ENCODE measurements at regions not wholly inside any gene's neighbourhood (a gene's known extent, or its start where the extent isn't known, plus 50 kb on each side); places are given as distances from the start of the nearest gene placed in this dataset.

DNA sequence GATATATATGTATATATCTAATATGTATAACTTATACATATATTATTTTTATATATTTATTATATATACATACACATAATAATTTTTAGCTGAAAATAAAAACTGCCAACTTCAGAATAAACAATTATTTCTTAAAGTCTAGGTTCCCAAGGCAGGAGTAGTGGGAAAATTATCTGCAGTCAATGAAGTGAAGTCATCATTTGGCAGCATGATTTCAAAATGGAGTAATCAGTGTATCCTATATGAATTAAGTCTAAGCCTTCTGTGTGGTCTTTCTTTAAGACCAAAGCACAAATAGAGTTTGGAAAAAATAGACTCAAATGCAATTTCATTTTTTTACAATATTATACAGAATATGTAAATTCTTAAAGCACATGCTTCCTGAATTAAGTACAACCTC is 251.0 kb downstream of the SAMD5 start:
- DNase-seq: no peak
- H3K36me3 ChIP-seq: no peaks in the 10 kb centered on the region
- H3K9me3 ChIP-seq: no peaks in the 10 kb centered on the region
- H3K27me3 ChIP-seq: no peaks in the 10 kb centered on the region
- H3K4me3 ChIP-seq (ENCODE audit: low read depth, low read length): no peak overlapping the region
- no peak for TF ChIP-seq CTCF (IDR thresholded peaks at IDR 0.05; ENCODE audit: low read depth, low read length)
- peaks cover 17% of the 10 kb centered on the region for H3K4me1 ChIP-seq

- peaks cover 13% of the 10 kb centered on the region for H3K4me1 ChIP-seq
- no peak for TF ChIP-seq CTCF (IDR thresholded peaks at IDR 0.05; ENCODE audit: low read depth, low read length)
- H3K4me3 ChIP-seq (ENCODE audit: low read depth, low read length): no peak overlapping the region
- no peaks in the 10 kb centered on the region for H3K9me3 ChIP-seq
- H3K27me3 ChIP-seq: no peaks in the 10 kb centered on the region
- no peaks in the 10 kb centered on the region for H3K36me3 ChIP-seq
- DNase-seq: no peak
Observed at GRCh38 chr6:147765541-147765940, 257.1 kb downstream of the SAMD5 start.

DNA sequence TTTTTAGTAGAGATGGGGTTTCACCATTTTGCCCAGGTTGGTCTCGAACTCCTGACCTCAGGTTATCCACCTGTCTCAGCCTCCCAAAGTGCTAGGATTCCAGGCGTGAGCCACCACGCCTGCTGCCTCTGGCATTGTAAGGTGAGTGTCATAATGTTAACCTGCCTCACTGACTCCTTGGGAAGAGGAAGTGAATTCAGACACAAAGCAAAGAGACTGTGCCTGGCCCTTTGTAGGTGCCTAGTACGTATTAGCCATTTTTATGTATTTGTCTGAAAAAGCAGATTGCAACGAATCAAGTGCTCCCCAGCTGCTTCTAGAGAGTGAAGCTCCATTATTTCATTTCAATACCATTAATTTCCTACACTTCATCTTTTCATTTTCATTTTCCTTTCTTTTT is 260.5 kb downstream of the SAMD5 start:
- no peak for DNase-seq
- TF ChIP-seq CTCF (IDR thresholded peaks at IDR 0.05; ENCODE audit: low read depth, low read length): no peak
- Histone ChIP-seq H3K36me3 (no peaks in the 10 kb centered on the region), H3K4me1 (peaks cover 13% of the 10 kb centered on the region), H3K27me3 (no peaks in the 10 kb centered on the region), H3K4me3 (ENCODE audit: low read depth, low read length) (no peak overlapping the region), H3K9me3 (no peaks in the 10 kb centered on the region)

DNA sequence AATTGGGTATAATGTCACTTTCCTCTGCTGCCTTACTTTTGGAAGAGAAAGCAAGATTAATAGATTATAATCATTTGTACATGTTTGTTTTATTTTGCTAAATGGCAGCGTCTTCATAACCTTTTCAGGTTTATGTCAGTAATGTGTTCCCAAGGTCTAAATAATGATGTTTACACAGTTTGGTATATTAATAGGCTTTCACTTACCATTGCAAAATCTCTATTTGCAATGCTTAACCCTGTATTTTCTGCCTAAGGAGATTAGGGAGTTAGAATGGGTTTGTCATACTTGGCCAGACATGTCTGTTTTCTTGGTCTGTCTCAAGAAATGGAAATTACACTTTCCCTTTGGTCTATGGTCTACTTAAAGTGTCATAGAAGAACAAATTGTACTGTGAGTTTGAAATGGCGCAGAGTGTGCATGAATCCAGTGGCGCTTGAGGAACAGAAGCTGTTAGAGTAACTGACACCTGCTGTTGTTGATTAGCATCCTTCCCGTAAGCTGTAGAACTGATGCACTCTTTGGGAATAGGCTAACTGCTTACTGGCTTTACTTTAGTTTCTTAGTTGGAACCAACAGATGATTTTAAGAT is 261.1 kb downstream of the SAMD5 start:
- H3K27me3 ChIP-seq: no peaks in the 10 kb centered on the region
- H3K9me3 ChIP-seq: no peaks in the 10 kb centered on the region
- DNase-seq: no peak
- no peaks in the 10 kb centered on the region for H3K36me3 ChIP-seq
- H3K4me3 ChIP-seq (ENCODE audit: low read depth, low read length): no peak overlapping the region
- no peak for TF ChIP-seq CTCF (IDR thresholded peaks at IDR 0.05; ENCODE audit: low read depth, low read length)
- peaks cover 10% of the 10 kb centered on the region for H3K4me1 ChIP-seq

DNA sequence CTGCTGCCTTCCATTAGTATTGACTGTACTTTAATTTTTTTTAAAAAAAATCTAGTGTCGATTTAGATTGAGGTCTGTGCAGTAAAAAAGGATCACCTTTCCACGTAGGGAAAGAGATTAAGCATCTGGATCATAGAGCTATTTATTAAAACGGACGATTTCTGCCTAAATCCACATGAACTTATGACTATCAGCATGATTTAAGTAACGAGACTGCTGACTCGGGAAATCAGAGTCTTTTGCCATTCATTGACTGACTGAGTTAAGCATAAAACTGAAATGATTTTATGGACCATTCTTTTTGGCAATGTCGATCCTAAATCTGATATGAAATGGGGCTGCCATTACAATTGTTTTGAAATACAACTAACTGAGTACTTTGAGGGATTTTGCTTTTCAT is 261.7 kb downstream of the SAMD5 start:
- Histone ChIP-seq H3K4me1 (peaks cover 5% of the 10 kb centered on the region), H3K9me3 (no peaks in the 10 kb centered on the region), H3K27me3 (no peaks in the 10 kb centered on the region), H3K4me3 (ENCODE audit: low read depth, low read length) (no peak overlapping the region), H3K36me3 (no peaks in the 10 kb centered on the region)
- no peak for DNase-seq
- no peak for TF ChIP-seq CTCF (IDR thresholded peaks at IDR 0.05; ENCODE audit: low read depth, low read length)

- Histone ChIP-seq H3K36me3 (no peaks in the 10 kb centered on the region), H3K9me3 (no peaks in the 10 kb centered on the region), H3K4me1 (no peaks in the 10 kb centered on the region), H3K4me3 (ENCODE audit: low read depth, low read length) (no peak overlapping the region), H3K27me3 (no peaks in the 10 kb centered on the region)
- DNase-seq: no peak
- no peak for TF ChIP-seq CTCF (IDR thresholded peaks at IDR 0.05; ENCODE audit: low read depth, low read length)
Observed at GRCh38 chr6:147772724-147773123, 264.2 kb downstream of the SAMD5 start.

Measured in BE2C (cell line).